Esophagus squamous epithelium (tissue), 4 donors: ENCODE measurements at regions not wholly inside any gene's neighbourhood (a gene's known extent, or its start where the extent isn't known, plus 50 kb on each side); places are given as distances from the start of the nearest gene placed in this dataset.

Experiments used
- POLR2A ChIP-seq, 4 donors: fragments of 450-650 bp; IDR thresholded peaks; one replicate each; pipeline ENCODE4 v1.6.1; 2017; ENCODE audit warnings: antibody characterized with exemption in 4 of 4, mild to moderate bottlenecking in 4 of 4, moderate library complexity in 3 of 4
- TF ChIP-seq, protein P1 (sequence below), 6 experiments: fragments of 450-650 bp in 4 of 6; fragments of 200-600 bp in 2 of 6; sonication (generic) in 2 of 6; IDR thresholded peaks; one replicate each; pipeline ENCODE4 v1.5.1; 2016 to 2019; ENCODE audit warnings: antibody characterized with exemption in 6 of 6, mild to moderate bottlenecking in 4 of 6, moderate library complexity in 4 of 6

DNA sequence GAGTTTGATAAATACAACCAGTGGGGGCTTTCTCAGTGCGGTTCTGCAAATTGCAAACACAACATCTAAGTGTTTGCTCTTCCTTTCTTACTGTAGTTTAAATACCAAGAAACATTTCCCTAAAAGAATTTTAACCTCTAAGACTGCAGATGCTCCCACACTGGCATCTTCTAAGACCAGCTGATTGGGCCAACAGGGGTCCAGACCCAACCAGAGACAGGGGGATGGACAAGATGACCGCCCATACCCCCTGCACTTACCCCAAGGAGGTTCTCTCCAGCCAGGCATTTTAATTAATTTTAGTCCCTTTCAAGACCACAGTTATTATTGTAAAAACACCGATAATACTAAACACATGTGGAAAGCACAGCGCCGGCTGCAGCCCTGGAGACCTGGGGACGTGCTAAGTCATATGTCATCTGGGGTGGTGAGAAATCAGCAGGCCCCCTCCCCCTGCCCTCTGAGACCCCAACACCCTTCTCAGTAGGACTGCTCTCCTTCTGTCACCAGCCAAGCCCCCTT lies 242.3 kb downstream of the SOX9 start:
- TF ChIP-seq, protein P1, sequence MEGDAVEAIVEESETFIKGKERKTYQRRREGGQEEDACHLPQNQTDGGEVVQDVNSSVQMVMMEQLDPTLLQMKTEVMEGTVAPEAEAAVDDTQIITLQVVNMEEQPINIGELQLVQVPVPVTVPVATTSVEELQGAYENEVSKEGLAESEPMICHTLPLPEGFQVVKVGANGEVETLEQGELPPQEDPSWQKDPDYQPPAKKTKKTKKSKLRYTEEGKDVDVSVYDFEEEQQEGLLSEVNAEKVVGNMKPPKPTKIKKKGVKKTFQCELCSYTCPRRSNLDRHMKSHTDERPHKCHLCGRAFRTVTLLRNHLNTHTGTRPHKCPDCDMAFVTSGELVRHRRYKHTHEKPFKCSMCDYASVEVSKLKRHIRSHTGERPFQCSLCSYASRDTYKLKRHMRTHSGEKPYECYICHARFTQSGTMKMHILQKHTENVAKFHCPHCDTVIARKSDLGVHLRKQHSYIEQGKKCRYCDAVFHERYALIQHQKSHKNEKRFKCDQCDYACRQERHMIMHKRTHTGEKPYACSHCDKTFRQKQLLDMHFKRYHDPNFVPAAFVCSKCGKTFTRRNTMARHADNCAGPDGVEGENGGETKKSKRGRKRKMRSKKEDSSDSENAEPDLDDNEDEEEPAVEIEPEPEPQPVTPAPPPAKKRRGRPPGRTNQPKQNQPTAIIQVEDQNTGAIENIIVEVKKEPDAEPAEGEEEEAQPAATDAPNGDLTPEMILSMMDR (IDR thresholded peaks at IDR 0.05), result no peak
- no peak for TF ChIP-seq POLR2A (IDR thresholded peaks at IDR 0.05)
